Memory B cell (primary cell): ENCODE measurements at regions not wholly inside any gene's neighbourhood (a gene's known extent, or its start where the extent isn't known, plus 50 kb on each side); places are given as distances from the start of the nearest gene placed in this dataset.
"Not testable (repeated sequence)": the region's sequence is repeated elsewhere in the genome, so short reads cannot be mapped to it uniquely, and the experiment has no call there.

ENCODE experiments used
- ATAC-seq: fragments of 150-1000 bp; cut with Tn5 transposase; 2 replicates; pipeline ENCODE4 v1.10.0; 2021; ENCODE audit warnings: low read depth, mild to moderate bottlenecking, moderate library complexity
- DNase-seq, 2 donors: peaks; one replicate each; pipeline ENCODE4 v3.0.0; 2022; ENCODE audit warnings: low spot score in 2 of 2
- H3K27ac Mint-ChIP-seq: one replicate; pipeline ENCODE4 v1.8.0; 2022; ENCODE audit warnings: mild to moderate bottlenecking, moderate library complexity, mixed read lengths
- H3K27me3 Mint-ChIP-seq: one replicate; pipeline ENCODE4 v1.8.0; 2022; ENCODE audit warnings: mixed read lengths
- H3K36me3 Mint-ChIP-seq: one replicate; pipeline ENCODE4 v1.8.0; 2022; ENCODE audit warnings: mild to moderate bottlenecking, mixed read lengths
- H3K4me1 Mint-ChIP-seq: one replicate; pipeline ENCODE4 v1.8.0; 2022; ENCODE audit warnings: mixed read lengths
- H3K4me3 Mint-ChIP-seq: one replicate; pipeline ENCODE4 v1.8.0; 2022; ENCODE audit warnings: mild to moderate bottlenecking, moderate library complexity, mixed read lengths
- H3K9me3 Mint-ChIP-seq: one replicate; pipeline ENCODE4 v1.8.0; 2022; ENCODE audit warnings: mixed read lengths

DNA sequence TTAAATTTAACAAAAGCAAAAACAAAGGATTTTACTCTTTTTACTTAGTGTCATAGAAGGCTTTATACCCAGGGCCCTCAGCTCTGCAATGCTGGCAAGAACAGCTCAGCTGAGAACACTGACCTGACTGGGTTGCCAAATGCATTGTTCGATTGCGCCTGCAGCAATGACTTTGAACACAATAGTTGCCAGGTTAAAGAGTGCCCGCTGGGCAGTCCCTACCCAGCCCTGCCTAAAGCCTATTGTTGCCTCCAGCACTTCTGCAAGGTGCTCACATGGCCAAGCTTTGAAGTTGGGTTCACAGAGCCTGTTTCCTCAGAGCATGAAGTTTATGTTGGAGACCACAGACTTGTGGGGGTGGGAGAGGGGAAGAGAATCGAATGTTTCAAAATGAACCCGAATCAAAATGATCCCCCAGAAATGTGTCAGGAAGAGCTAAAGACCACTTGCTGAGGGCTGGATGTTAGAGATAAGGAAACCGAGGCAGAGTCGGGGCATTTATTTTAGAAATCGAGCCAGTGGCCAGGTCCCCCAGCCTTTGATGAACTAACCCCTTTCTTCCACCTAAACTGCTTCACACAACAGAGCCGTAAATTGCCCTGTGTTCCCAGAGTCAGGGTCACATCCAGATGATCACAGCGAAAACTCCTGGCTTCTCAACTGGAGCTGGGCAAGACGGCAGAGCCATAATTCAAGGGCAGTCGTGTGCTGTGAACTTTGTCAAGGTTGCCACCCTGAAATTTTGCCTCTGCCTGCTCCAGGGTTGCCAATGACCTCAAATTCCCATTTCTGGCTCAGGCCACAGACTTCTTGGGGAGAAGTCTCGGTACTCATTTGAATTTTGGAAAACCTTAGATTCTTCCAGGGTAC is 55.0 kb downstream of the FOXA2 start:
- no peak for ATAC-seq
- Mint-ChIP-seq H3K27me3 (peaks cover 2% of the 10 kb centered on the region), H3K9me3 (peaks cover 4% of the 10 kb centered on the region), H3K36me3 (no peaks in the 10 kb centered on the region), H3K4me3 (no peak overlapping the region), H3K27ac (no peak overlapping the region), H3K4me1 (peaks cover 2% of the 10 kb centered on the region)
- no peak for DNase-seq

DNA sequence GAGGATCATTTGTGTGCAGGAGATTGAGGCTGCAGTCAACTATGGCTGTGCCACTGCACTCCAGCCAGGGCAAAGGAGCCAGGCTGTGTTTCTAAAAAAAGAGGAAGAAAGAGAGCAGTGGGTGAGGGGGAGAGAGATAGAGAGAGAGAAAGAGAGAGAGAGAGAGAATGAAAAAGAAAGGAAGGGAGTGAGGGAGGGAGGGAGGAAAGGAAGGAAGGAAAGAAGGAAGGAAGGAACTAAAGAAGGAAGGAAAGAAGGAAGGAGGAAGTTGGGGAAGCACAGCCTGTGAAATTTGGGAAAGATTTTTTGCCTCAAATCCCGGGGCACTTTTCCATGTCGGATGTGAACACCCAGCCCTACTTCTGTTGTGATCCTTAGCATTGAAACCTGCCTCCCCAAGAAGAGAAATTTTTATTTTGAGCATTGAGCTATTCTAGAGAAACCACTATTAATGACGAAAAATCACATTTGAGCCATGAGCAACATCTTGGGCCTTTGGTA is 57.8 kb downstream of the FOXA2 start:
- DNase-seq, result no peak
- H3K27me3 Mint-ChIP-seq, result peaks cover 4% of the 10 kb centered on the region
- peaks cover 4% of the 10 kb centered on the region for H3K9me3 Mint-ChIP-seq
- H3K4me1 Mint-ChIP-seq, result peaks cover 2% of the 10 kb centered on the region
- no peak for ATAC-seq
- no peaks in the 10 kb centered on the region for H3K36me3 Mint-ChIP-seq
- no peak overlapping the region for H3K27ac Mint-ChIP-seq
- no peak overlapping the region for H3K4me3 Mint-ChIP-seq

GRCh38 chr20:22525821-22526220 is 58.6 kb downstream of the FOXA2 start:
- H3K4me1 Mint-ChIP-seq, result peaks cover 2% of the 10 kb centered on the region
- no peak overlapping the region for H3K4me3 Mint-ChIP-seq
- peaks cover 4% of the 10 kb centered on the region for H3K9me3 Mint-ChIP-seq
- H3K36me3 Mint-ChIP-seq, result no peaks in the 10 kb centered on the region
- H3K27me3 Mint-ChIP-seq, result peaks cover 4% of the 10 kb centered on the region
- DNase-seq (no peak), ATAC-seq (no peak)
- H3K27ac Mint-ChIP-seq, result no peak overlapping the region

GRCh38 chr20:22525069-22525820 is 59.1 kb downstream of the FOXA2 start:
- no peak overlapping the region for H3K4me3 Mint-ChIP-seq
- DNase-seq, result no peak
- no peaks in the 10 kb centered on the region for H3K36me3 Mint-ChIP-seq
- peaks cover 3% of the 10 kb centered on the region for H3K9me3 Mint-ChIP-seq
- peaks cover 4% of the 10 kb centered on the region for H3K27me3 Mint-ChIP-seq
- peaks cover 2% of the 10 kb centered on the region for H3K4me1 Mint-ChIP-seq
- no peak overlapping the region for H3K27ac Mint-ChIP-seq
- no peak for ATAC-seq

DNA sequence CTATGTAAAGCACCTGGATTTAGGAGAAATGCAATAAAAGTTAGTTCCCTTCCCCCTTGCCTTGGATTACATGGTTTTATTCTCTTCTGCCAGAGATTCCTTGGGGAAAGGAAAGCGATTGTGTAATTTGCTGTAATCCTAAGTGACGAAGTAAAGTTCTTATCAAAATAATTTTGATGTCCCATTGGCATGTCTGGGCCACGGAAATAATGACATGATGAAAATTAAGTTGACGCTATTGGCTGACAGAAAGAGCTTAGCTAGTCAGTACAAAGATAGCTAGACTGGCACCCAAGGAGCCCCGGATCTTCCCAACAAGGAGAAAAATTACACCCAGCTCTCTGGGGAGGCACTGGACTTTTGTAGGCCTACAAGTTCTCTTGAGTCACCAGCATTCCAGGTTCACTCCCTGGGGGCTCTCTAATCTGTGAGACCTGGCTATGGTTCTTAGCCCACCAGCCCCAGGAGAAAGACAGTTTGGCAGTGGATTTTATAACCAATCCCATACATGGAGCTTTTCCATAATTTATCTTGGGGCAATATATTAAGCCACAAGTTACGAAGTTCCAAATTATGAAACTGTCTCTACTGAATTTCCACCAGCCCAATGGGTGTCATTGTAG is 59.9 kb downstream of the FOXA2 start:
- no peak overlapping the region for H3K27ac Mint-ChIP-seq
- no peaks in the 10 kb centered on the region for H3K36me3 Mint-ChIP-seq
- no peak overlapping the region for H3K4me3 Mint-ChIP-seq
- H3K9me3 Mint-ChIP-seq, result peaks cover 3% of the 10 kb centered on the region
- peaks cover 2% of the 10 kb centered on the region for H3K4me1 Mint-ChIP-seq
- DNase-seq (no peak), ATAC-seq (no peak)
- peaks cover 4% of the 10 kb centered on the region for H3K27me3 Mint-ChIP-seq

DNA sequence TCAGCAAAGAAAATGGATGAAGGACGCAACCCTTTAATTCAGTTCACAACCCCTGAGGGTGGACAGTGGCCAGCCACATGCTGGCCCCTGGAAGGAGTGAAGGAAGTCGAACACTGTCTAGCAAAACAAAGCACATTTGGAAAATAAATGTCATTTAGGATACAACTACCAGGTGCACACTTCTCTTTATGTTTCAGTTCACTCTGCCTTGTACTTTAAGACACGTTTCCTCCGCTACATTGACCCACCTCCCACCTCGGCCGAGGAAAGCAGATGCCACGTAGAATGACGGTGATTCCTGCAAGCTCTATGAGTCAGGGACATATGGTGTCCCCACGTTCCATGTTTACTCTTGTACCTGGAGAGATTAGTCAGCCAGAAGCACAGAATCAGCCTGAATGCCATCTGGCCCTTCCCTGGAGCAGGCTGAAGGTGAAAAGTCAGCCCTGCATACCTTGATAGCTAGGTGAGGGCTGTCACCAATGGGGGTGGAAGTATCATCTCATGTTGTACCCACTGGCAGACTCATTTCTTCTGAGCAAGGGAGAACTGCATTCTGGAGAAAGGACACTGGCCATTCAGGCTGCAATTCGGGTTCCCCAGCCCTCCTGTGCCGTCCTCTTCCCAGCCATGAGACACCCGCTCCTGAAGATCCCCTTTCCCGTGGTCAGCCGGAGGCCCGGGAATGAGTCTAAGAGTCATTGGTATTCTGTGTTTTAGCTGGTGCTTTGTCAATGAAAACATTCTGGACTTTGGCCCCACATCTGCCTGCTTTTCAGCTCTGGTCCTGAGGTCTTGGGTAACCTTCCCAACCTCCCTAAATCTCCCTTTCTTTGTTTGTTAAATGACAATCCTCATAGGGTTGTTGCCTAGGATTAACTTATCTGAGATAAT is 60.6 kb downstream of the FOXA2 start:
- ATAC-seq, result no peak

GRCh38 chr20:22523128-22523498 is 61.3 kb downstream of the FOXA2 start:
- no peak for ATAC-seq
- Mint-ChIP-seq H3K36me3 (no peaks in the 10 kb centered on the region), H3K27ac (no peak overlapping the region), H3K27me3 (peaks cover 7% of the 10 kb centered on the region), H3K4me1 (peaks cover 2% of the 10 kb centered on the region), H3K9me3 (peaks cover 3% of the 10 kb centered on the region), H3K4me3 (no peak overlapping the region)
- DNase-seq, result no peak

More for the DNA sequence above, 60.6 kb downstream of the FOXA2 start:
- peaks cover 7% of the 10 kb centered on the region for H3K27me3 Mint-ChIP-seq
- no peak for DNase-seq
- peaks cover 3% of the 10 kb centered on the region for H3K9me3 Mint-ChIP-seq
- H3K4me3 Mint-ChIP-seq, result no peak overlapping the region
- no peak overlapping the region for H3K27ac Mint-ChIP-seq
- peaks cover 2% of the 10 kb centered on the region for H3K4me1 Mint-ChIP-seq
- H3K36me3 Mint-ChIP-seq, result no peaks in the 10 kb centered on the region

- ATAC-seq, result no peak
- Mint-ChIP-seq H3K36me3 (no peaks in the 10 kb centered on the region), H3K4me3 (no peak overlapping the region), H3K4me1 (peaks cover 2% of the 10 kb centered on the region), H3K9me3 (peaks cover 3% of the 10 kb centered on the region), H3K27me3 (peaks cover 7% of the 10 kb centered on the region), H3K27ac (no peak overlapping the region)
- no peak for DNase-seq
Measured at GRCh38 chr20:22522701-22523100, 61.7 kb downstream of the FOXA2 start.

DNA sequence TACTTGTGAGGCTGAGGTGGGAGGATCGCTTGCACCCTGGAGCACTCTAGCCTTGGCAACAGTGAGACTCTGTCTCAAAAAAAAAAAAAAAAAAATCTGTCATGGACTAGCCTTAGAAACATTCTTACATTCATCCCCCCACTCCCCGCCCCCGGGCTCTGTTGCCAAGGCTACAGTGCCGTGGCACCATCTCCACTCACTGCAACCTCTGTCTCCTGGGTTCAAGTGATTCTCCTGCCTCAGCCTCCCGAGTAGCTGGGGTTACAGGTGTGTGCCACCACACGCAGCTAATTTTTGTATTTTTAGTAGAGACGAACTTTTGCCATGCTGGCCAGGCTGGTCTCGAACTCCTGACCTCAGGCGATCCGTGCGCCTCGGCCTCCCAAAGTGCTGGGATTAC is 62.4 kb downstream of the FOXA2 start:
- not testable (repeated sequence) for DNase-seq, H3K27ac Mint-ChIP-seq, H3K9me3 Mint-ChIP-seq, H3K27me3 Mint-ChIP-seq, H3K36me3 Mint-ChIP-seq, H3K4me3 Mint-ChIP-seq, H3K4me1 Mint-ChIP-seq, ATAC-seq

GRCh38 chr20:22520381-22520780 is 64.0 kb downstream of the FOXA2 start:
- Mint-ChIP-seq H3K27ac (no peak overlapping the region), H3K27me3 (peaks cover 5% of the 10 kb centered on the region), H3K36me3 (no peaks in the 10 kb centered on the region), H3K4me1 (no peaks in the 10 kb centered on the region), H3K4me3 (no peak overlapping the region), H3K9me3 (no peaks in the 10 kb centered on the region)
- DNase-seq (no peak), ATAC-seq (no peak)

DNA sequence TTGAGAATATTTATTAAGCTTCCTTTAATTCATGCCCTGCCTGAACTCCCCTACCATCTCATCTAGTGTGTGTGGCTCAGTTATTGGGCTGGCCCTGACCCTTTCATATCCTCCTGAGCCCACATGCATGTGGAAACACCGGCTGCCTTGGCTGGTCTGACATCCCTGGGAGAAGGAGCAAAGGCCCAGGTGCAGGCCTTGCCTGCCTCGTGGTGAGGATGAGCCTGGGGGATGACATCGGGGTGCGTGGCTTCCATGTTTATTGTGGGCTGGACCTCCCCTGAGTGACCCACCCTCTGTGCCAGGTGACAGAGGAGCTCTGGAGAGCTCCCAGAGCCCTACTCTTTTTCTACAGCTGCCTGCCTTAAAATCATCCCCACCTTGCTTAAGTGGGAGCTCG is 69.1 kb downstream of the FOXA2 start:
- H3K27me3 Mint-ChIP-seq, result peaks cover 3% of the 10 kb centered on the region
- H3K36me3 Mint-ChIP-seq, result no peaks in the 10 kb centered on the region
- no peak overlapping the region for H3K4me3 Mint-ChIP-seq
- peaks cover 2% of the 10 kb centered on the region for H3K9me3 Mint-ChIP-seq
- H3K27ac Mint-ChIP-seq, result no peak overlapping the region
- no peak for ATAC-seq
- H3K4me1 Mint-ChIP-seq, result no peaks in the 10 kb centered on the region
- DNase-seq, result no peak

GRCh38 chr20:22513574-22513973 is 70.8 kb downstream of the FOXA2 start:
- no peaks in the 10 kb centered on the region for H3K36me3 Mint-ChIP-seq

GRCh38 chr20:22512911-22513489 is 71.4 kb downstream of the FOXA2 start:
- no peak for ATAC-seq
- no peak for DNase-seq
- no peaks in the 10 kb centered on the region for H3K27me3 Mint-ChIP-seq
- no peaks in the 10 kb centered on the region for H3K36me3 Mint-ChIP-seq
- no peak overlapping the region for H3K27ac Mint-ChIP-seq
- no peaks in the 10 kb centered on the region for H3K4me1 Mint-ChIP-seq
- H3K9me3 Mint-ChIP-seq, result peaks cover 2% of the 10 kb centered on the region
- H3K4me3 Mint-ChIP-seq, result no peak overlapping the region

More at GRCh38 chr20:22513574-22513973, 70.8 kb downstream of the FOXA2 start:
- no peak overlapping the region for H3K4me3 Mint-ChIP-seq
- no peak overlapping the region for H3K27ac Mint-ChIP-seq
- no peaks in the 10 kb centered on the region for H3K27me3 Mint-ChIP-seq
- H3K4me1 Mint-ChIP-seq, result no peaks in the 10 kb centered on the region
- peaks cover 2% of the 10 kb centered on the region for H3K9me3 Mint-ChIP-seq
- no peak for ATAC-seq
- no peak for DNase-seq
